NCI-H2171 (cell line): ENCODE measurements at regions not wholly inside any gene's neighbourhood (a gene's known extent, or its start where the extent isn't known, plus 50 kb on each side); places are given as distances from the start of the nearest gene placed in this dataset.

Source experiments
- DNase-seq: peaks from one replicate; lab custom pipeline; 2025; lab: John Stamatoyannopoulos, UW

- DNase-seq = no peak
These were observed 313.8 kb upstream of the HS6ST1 start for GRCh38 chr2:128632501-128632800.

GRCh38 chr2:128633501-128633900 lies 314.8 kb upstream of the HS6ST1 start:
- DNase-seq = no peak

DNA sequence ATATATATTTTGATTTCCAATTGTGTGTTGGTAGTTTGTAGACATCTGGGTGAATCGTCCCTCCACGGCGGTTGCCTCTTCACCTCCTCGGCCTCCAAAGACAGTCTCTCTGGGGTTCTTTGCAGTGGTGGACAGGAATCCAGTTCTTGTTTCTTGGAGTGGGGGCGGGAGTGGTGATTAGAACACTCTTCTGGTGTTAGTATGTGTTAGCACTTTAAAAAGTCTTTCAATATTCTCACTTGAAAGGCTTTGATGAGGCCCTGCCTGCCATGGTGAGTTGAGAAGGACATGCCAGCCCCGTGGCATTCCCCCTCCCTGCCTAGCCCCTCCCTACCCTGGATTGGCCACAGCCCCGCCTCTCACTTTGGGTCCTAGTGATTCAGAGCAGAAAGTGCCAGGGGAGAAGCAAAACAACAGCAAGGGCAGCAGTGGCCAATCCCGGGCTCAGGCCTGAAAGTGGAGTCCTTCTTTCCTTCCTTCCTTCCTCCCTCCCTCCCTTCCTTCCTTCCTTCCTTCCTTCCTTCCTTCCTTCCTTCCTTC lies 316.8 kb upstream of the HS6ST1 start:
- DNase-seq = no peak

- no peak for DNase-seq
These were observed 318.1 kb upstream of the HS6ST1 start for GRCh38 chr2:128636802-128637147.

DNA sequence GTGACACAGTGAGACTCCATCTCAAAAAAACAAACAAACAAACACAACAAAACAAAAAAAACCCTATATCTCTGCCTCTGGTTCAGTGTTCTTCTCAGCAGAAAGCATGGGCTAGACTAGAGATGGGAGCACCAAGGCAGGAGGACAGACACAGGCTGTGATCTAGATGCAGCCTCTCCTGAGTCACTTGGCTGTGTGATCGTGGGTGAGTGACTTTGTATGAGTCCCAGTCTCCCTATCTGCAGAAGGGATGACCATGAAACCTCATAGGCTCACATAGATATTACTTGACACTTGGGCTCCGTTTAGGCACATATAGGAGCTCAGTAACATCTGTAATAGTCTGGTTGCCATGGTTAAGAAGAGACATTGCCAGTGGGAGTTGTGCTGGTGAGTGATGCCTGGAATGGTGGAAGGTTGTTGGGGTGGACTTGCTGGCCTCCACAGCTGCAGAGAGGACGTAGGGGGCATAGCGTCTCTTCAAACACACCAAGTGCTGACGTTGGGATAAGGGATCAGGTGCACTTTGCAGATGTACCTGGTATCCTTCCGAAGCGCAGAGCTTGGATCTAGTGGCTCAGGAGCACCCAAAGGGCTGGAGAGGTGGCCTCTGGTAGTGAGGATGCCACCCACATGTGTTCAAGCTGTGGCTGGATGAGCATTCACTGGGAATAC lies 318.9 kb upstream of the HS6ST1 start:
- DNase-seq = no peak

- no peak for DNase-seq
These were observed 319.9 kb upstream of the HS6ST1 start for GRCh38 chr2:128638341-128639119.

GRCh38 chr2:128639120-128639477 lies 320.4 kb upstream of the HS6ST1 start:
- DNase-seq = no peak

DNA sequence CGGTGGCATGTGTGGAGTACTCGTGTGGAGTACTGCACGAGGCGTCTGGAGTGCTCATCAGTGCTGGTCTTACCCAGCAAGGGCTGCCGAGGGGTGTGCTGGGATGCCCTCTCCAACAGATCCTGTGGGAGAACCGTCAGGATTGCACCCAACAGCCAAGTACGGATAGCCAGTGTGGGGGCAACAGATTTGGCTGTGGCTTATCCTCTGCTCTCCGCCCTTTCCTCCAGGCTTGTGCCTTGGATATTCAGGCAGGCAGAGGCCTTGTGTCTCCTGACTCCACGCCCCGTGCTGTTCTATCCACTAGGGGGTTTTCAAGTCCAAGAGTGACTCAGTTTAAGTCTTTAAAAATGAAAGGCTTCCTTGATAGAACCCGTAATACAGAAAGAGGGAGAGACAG lies 321.0 kb upstream of the HS6ST1 start:
- no peak for DNase-seq

DNA sequence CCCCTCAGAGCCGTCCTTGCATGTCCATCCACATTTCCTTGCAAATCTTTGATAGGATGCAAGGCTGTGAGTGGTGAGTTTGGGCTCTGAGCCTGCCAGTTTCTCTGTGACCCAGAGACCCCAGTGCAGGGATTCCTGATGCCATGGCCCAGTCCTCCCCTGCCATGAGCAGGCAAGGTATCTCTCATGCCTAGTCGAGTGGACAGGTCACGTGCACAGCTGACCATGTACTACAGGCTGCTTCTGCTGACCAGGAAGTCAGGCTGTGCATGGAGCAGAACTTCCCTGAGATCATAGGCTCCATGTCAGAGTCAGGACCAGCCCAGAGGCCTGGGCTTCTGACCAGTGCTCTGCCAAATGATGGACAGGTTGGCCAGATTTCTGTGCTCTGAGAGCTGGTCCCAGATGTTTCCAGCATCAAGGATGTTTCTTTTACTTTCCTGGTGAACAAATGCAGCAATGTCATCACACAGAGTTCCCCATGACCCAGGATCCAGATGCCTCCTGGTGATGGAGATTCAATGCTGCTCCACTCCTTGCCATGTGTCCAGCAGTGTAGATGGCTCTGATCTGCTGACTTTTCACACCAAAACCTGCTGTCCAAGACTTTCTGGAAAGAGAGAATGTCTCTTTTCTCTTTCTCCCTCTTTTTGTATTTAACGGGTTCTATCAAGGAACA lies 321.6 kb upstream of the HS6ST1 start:
- no peak for DNase-seq

DNA sequence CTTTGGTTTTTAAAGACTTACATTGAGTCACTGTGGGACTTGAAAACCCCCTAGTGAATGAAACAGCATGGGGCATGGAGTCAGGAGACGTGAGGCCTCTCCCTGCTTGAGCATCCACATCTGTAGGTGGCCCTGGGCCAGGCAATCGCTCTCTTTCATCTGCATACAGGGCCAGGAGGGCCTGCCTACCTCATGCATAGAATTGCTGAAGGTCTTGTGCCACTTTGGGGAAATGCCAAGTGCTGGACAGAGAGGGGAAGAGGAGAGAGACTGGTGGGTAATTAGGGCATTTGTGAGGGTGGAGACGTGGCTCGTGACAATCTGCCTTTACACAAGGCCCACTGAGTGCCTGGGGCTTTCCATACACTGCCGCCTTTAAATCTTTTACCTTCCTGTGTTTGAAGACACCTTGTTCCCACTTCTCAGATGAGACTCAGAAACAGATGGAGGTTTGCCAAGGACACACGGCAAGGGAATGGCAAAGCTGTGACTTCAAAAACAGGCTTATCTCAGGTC lies 322.2 kb upstream of the HS6ST1 start:
- no peak for DNase-seq

DNA sequence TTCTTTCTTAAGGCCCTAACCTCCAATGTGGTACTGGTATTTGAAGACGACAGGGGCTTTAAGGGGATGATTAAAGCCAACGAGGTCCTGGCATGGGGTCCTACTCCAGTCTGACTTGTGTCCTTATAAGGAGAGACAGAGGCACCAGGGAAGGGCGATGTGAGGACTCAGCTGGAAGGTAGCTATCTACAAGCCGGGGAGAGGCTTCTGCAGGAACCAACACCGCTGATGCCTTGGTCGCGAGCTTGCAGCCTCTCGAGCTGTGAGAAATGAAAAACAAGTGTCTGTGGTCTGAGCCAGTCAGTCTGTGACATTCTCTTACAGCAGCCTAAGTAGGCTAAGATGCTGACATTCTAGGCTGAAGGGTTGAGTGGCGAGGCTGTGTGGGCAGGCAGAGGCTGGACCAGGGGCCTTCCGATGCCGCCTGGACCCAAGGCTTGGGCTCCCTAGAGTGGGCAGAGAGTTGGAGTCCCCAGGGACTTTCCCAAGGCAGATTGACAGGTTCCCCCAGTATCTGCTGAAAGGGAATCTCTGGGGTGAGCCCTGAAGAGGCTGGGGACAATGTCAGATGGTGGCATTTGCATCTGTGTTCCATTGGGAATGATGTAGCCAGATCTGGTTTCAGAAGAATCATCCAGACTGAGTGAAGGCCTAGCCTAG lies 322.9 kb upstream of the HS6ST1 start:
- no peak for DNase-seq

- DNase-seq = no peak
These were observed 323.6 kb upstream of the HS6ST1 start for GRCh38 chr2:128642316-128642715.

DNA sequence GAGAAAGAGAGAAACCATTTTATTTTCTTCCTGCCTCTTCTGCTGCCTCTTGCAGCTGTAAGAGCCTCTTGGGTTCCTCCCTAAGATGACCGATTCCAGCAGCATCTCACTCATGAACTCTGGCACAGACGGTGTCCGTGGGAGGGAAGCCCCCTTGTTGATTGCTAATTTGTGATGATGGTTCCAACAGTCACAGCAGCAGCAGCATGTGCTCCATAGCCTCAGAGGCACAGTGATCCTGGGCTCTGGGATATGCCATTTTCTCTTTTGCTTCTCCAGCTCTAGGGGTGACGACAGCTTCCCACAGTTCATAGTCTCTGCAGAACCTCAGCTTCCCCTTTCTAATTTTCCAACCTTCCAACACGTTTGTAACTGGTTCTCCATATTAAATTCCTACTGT lies 324.2 kb upstream of the HS6ST1 start:
- DNase-seq = no peak

- DNase-seq = no peak
These were observed 324.8 kb upstream of the HS6ST1 start for GRCh38 chr2:128643221-128644065.

- no peak for DNase-seq
These were observed 325.5 kb upstream of the HS6ST1 start for GRCh38 chr2:128644156-128644555.

- DNase-seq = no peak
These were observed 326.1 kb upstream of the HS6ST1 start for GRCh38 chr2:128644718-128645256.

DNA sequence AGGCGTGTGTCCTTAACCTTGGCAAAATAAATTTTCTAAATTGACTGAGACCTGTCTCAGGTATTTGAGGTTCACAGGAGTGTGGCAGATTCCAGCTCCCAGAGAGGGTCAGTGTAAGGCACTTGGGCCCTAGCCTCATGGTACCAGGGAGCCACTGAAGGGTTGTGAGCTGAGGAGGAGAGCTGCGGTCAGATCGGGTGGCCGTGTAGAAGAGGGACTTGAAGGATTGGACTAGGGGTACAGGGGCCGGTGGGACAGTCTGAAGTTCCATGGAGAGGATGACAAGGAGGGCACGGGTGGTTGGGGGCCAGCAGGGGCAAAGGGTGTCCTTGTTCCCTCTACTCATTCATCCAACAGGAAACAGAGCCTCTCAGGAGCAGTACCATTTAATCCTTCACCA lies 327.0 kb upstream of the HS6ST1 start:
- DNase-seq = no peak

DNA sequence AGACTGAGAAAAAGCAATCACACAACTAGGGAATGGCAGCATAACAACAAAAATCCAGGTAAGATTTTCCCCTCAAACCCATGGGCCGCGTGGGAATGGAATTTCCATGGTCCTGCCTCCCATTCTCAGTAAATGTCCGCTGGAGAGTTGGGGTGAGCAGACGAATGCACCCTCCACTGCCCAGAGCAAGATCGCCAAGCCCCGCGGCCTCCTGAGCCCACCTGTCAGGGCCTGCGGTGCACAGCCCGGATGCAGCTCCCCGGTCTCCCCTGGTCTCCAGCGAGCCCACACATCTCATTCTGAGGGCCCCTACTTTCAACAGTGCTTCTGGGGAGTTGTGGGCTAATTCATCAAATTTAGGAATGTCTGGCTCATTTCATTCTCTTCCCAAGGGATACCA lies 327.4 kb upstream of the HS6ST1 start:
- DNase-seq = no peak

GRCh38 chr2:128646691-128647090 lies 328.0 kb upstream of the HS6ST1 start:
- DNase-seq = no peak

- DNase-seq = no peak
These were observed 332.3 kb upstream of the HS6ST1 start for GRCh38 chr2:128651000-128651399.

GRCh38 chr2:128654408-128654807 lies 335.7 kb upstream of the HS6ST1 start:
- no peak for DNase-seq
